ENCODE measurements at regions not wholly inside any gene's neighbourhood (a gene's known extent, or its start where the extent isn't known, plus 50 kb on each side); places are given as distances from the start of the nearest gene placed in this dataset.

DNA sequence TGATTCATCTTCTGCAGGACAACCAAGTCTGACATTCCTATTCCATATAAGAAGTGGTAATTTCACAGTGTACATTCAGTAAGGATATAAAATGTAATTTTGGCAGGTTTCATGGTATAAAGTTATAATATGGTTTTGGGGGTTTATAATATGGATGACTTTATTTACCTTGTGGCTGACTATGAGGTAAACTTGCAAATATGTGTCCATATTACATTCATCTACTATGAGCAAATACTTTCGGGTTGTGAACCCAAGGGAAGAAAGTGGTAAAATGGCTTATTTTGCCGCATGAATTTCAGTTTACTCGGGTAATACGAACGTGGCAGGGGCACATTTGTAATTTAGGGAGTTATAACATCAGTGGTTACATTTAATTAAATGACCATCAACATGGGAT, 86.7 kb upstream of the TNFSF11 start:
- Histone ChIP-seq H4K20me1 (ENCODE audit: insufficient read depth, poor library complexity, severe bottlenecking) (no peaks in the 10 kb centered on the region), H3K36me3 (replicated peaks; ENCODE audit: insufficient read depth, low read depth) (no peaks in the 10 kb centered on the region), H3K27ac (no peak overlapping the region), H3K9me3 (ENCODE audit: low read depth) (no peaks in the 10 kb centered on the region), H3K4me1 (ENCODE audit: insufficient read depth) (peaks cover 7% of the 10 kb centered on the region), H3K79me2 (no peaks in the 10 kb centered on the region), H3K9me2 (replicated peaks; ENCODE audit: insufficient read depth) (no peaks in the 10 kb centered on the region), H3K4me3 (no peak overlapping the region), H3K4me2 (no peak overlapping the region), H2AFZ (no peak overlapping the region), H3K27me3 (no peaks in the 10 kb centered on the region)
- TF ChIP-seq EZH2 (IDR thresholded peaks at IDR 0.05; ENCODE audit: borderline replicate concordance) = no peak
- TF ChIP-seq, protein P1, sequence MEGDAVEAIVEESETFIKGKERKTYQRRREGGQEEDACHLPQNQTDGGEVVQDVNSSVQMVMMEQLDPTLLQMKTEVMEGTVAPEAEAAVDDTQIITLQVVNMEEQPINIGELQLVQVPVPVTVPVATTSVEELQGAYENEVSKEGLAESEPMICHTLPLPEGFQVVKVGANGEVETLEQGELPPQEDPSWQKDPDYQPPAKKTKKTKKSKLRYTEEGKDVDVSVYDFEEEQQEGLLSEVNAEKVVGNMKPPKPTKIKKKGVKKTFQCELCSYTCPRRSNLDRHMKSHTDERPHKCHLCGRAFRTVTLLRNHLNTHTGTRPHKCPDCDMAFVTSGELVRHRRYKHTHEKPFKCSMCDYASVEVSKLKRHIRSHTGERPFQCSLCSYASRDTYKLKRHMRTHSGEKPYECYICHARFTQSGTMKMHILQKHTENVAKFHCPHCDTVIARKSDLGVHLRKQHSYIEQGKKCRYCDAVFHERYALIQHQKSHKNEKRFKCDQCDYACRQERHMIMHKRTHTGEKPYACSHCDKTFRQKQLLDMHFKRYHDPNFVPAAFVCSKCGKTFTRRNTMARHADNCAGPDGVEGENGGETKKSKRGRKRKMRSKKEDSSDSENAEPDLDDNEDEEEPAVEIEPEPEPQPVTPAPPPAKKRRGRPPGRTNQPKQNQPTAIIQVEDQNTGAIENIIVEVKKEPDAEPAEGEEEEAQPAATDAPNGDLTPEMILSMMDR (IDR thresholded peaks at IDR 0.05; ENCODE audit: poor library complexity) = no peak
- no peak for TF ChIP-seq EZH2phosphoT487 (IDR thresholded peaks at IDR 0.05; ENCODE audit: low read depth, severe bottlenecking, unreplicated experiment)
- no peak for DNase-seq (ENCODE audit: low spot score)
- WGBS (ENCODE audit: low lambda C conversion rate, missing lambda C conversion rate) = 91% methylated on average over 5 of the region's 5 CpGs

DNA sequence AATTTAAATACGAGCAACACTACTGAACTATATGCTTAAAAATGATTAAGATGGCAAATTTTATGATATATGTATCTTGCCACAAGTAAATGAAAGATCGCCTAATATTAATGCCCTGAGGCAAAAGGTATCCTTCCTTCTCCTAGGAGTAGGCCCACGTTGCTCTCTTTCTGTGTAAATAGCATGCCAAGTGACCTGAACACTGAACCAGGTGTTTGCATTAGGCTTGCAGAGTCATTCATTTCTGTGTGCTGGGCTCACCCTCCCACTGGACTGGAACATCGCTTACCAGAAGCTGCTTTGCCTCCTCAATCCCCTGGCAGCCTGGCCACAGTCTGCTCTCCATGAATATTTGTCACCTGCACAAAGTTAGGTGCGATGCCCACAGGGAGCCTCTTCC, 83.3 kb upstream of the TNFSF11 start:
- H3K27ac ChIP-seq = no peak overlapping the region
- no peaks in the 10 kb centered on the region for H3K9me3 ChIP-seq (ENCODE audit: low read depth)
- no peak overlapping the region for H2AFZ ChIP-seq
- no peak overlapping the region for H3K4me2 ChIP-seq
- H3K27me3 ChIP-seq = no peaks in the 10 kb centered on the region
- H3K4me1 ChIP-seq (ENCODE audit: insufficient read depth) = peaks cover 7% of the 10 kb centered on the region
- H3K79me2 ChIP-seq = no peaks in the 10 kb centered on the region
- 60% methylated on average over 5 of the region's 5 CpGs for WGBS (ENCODE audit: low lambda C conversion rate, missing lambda C conversion rate)
- H3K4me3 ChIP-seq = no peak overlapping the region
- TF ChIP-seq, protein P1 (IDR thresholded peaks at IDR 0.05; ENCODE audit: poor library complexity) = no peak
- H4K20me1 ChIP-seq (ENCODE audit: insufficient read depth, poor library complexity, severe bottlenecking) = no peaks in the 10 kb centered on the region
- no peaks in the 10 kb centered on the region for H3K36me3 ChIP-seq (replicated peaks; ENCODE audit: insufficient read depth, low read depth)
- no peak for DNase-seq (ENCODE audit: low spot score)
- no peaks in the 10 kb centered on the region for H3K9me2 ChIP-seq (replicated peaks; ENCODE audit: insufficient read depth)

DNA sequence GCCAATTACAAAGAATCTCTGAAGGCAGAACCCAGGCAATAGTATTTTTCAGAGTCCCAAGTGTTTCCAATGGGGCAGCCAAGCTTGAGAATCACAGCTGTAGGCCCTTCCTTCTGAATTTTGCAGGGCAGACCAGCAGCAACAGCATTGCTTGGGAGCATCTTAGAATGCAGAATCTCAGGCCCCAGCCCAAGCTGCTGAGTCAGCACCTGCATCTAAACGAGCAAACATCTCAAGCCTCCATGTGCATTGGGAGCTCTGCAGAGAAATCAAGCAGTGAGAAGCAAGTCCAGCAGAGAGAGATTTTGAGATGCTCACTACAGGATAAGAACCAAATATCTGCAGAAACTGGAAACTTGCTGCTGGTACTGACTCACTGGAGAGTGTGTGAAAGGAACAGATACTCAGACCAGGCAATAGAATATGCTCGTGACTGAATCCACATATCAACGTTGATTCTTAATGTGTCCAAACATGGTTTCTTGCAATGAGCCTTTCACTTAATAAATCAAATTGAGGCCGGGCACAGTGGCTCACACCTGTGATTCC, 81.5 kb upstream of the TNFSF11 start:
- Histone ChIP-seq H3K36me3 (replicated peaks; ENCODE audit: insufficient read depth, low read depth) (no peaks in the 10 kb centered on the region), H3K4me1 (ENCODE audit: insufficient read depth) (no peaks in the 10 kb centered on the region), H3K27me3 (no peaks in the 10 kb centered on the region), H3K9me3 (ENCODE audit: low read depth) (no peaks in the 10 kb centered on the region), H3K9me2 (replicated peaks; ENCODE audit: insufficient read depth) (no peaks in the 10 kb centered on the region), H3K79me2 (no peaks in the 10 kb centered on the region), H3K4me2 (no peak overlapping the region), H4K20me1 (ENCODE audit: insufficient read depth, poor library complexity, severe bottlenecking) (no peaks in the 10 kb centered on the region), H3K27ac (no peak overlapping the region), H2AFZ (no peak overlapping the region), H3K4me3 (no peak overlapping the region)
- TF ChIP-seq, protein P1 (IDR thresholded peaks at IDR 0.05; ENCODE audit: poor library complexity) = no peak
- TF ChIP-seq EZH2phosphoT487 (IDR thresholded peaks at IDR 0.05; ENCODE audit: low read depth, severe bottlenecking, unreplicated experiment) (no peak), EZH2 (IDR thresholded peaks at IDR 0.05; ENCODE audit: borderline replicate concordance) (no peak)
- WGBS (ENCODE audit: low lambda C conversion rate, missing lambda C conversion rate) = 80% methylated on average over 4 of the region's 4 CpGs
- DNase-seq (ENCODE audit: low spot score) = no peak

DNA sequence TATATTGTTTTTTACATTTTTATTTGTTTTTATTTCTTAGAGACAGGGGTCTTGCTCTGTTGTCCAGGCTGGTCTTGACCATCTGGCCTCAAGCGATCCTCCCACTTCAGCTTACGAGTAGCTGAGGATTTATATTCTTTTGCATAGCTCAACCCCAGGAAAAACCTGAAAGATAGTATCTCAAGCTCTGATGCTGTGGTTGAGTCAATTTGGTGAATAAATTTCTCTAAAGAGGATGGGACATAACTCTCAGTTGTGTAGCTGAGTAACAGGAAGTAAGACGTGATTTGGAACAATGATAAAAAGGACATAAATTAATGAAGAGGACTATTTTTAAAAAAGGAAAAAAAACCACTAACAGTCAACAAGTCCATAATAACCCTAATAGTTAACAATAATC, 79.8 kb upstream of the TNFSF11 start:
- H3K4me2 ChIP-seq = no peak overlapping the region
- WGBS (ENCODE audit: low lambda C conversion rate, missing lambda C conversion rate) = 84% methylated on average over 3 of the region's 3 CpGs

More for the DNA sequence above, 79.8 kb upstream of the TNFSF11 start:
- H3K4me1 ChIP-seq (ENCODE audit: insufficient read depth) = no peaks in the 10 kb centered on the region
- no peaks in the 10 kb centered on the region for H3K36me3 ChIP-seq (replicated peaks; ENCODE audit: insufficient read depth, low read depth)
- no peaks in the 10 kb centered on the region for H3K27me3 ChIP-seq
- H3K4me3 ChIP-seq = no peak overlapping the region
- no peak for DNase-seq (ENCODE audit: low spot score)
- H2AFZ ChIP-seq = no peak overlapping the region
- no peak overlapping the region for H3K27ac ChIP-seq
- no peaks in the 10 kb centered on the region for H3K9me2 ChIP-seq (replicated peaks; ENCODE audit: insufficient read depth)
- H3K79me2 ChIP-seq = no peaks in the 10 kb centered on the region
- TF ChIP-seq, protein P1 (IDR thresholded peaks at IDR 0.05; ENCODE audit: poor library complexity) = no peak
- TF ChIP-seq EZH2phosphoT487 (IDR thresholded peaks at IDR 0.05; ENCODE audit: low read depth, severe bottlenecking, unreplicated experiment) (no peak), EZH2 (IDR thresholded peaks at IDR 0.05; ENCODE audit: borderline replicate concordance) (no peak)
- H4K20me1 ChIP-seq (ENCODE audit: insufficient read depth, poor library complexity, severe bottlenecking) = no peaks in the 10 kb centered on the region
- H3K9me3 ChIP-seq (ENCODE audit: low read depth) = no peaks in the 10 kb centered on the region

Measured in hepatocyte (in vitro differentiated cells).